HG03025 (cell line): ENCODE measurements at regions not wholly inside any gene's neighbourhood (a gene's known extent, or its start where the extent isn't known, plus 50 kb on each side); places are given as distances from the start of the nearest gene placed in this dataset.

Source experiments
- ATAC-seq: cut with Tn5 transposase; IDR thresholded peaks from one replicate; pipeline ENCODE4 v1.9.1; 2021; ENCODE audit warnings: mild to moderate bottlenecking, moderate library complexity; ENCODE audit not compliant: unreplicated experiment, low FRiP score

- ATAC-seq = no peak
Observed at GRCh38 chr6:22451962-22452361, 117.4 kb upstream of the HDGFL1 start.

GRCh38 chr6:22455378-22455777, 114.0 kb upstream of the HDGFL1 start:
- no peak for ATAC-seq

GRCh38 chr6:22457996-22458395, 111.4 kb upstream of the HDGFL1 start:
- ATAC-seq = no peak

GRCh38 chr6:22466665-22467245, 102.6 kb upstream of the HDGFL1 start:
- ATAC-seq = no peak

- ATAC-seq = no peak
Observed at GRCh38 chr6:22467645-22468044, 101.7 kb upstream of the HDGFL1 start.

- no peak for ATAC-seq
Observed at GRCh38 chr6:22468256-22468965, 101.0 kb upstream of the HDGFL1 start.

- ATAC-seq = no peak
Observed at GRCh38 chr6:22470454-22471131, 98.8 kb upstream of the HDGFL1 start.

- no peak for ATAC-seq
Observed at GRCh38 chr6:22471132-22471690, 98.2 kb upstream of the HDGFL1 start.

- no peak for ATAC-seq
Observed at GRCh38 chr6:22471746-22472145, 97.6 kb upstream of the HDGFL1 start.

GRCh38 chr6:22473991-22474682, 95.2 kb upstream of the HDGFL1 start:
- ATAC-seq = no peak

GRCh38 chr6:22476811-22477390, 92.5 kb upstream of the HDGFL1 start:
- no peak for ATAC-seq

- no peak for ATAC-seq
Observed at GRCh38 chr6:22497276-22497675, 72.1 kb upstream of the HDGFL1 start.

- ATAC-seq = no peak
Observed at GRCh38 chr6:22499815-22500214, 69.6 kb upstream of the HDGFL1 start.

- ATAC-seq = no peak
Observed at GRCh38 chr6:22506496-22506895, 62.9 kb upstream of the HDGFL1 start.

- ATAC-seq = no peak
Observed at GRCh38 chr6:22512686-22513427, 56.5 kb upstream of the HDGFL1 start.

GRCh38 chr6:22513667-22514066, 55.7 kb upstream of the HDGFL1 start:
- ATAC-seq = no peak

GRCh38 chr6:22519237-22519636, 50.1 kb upstream of the HDGFL1 start:
- no peak for ATAC-seq
